ENCODE measurements at regions not wholly inside any gene's neighbourhood (a gene's known extent, or its start where the extent isn't known, plus 50 kb on each side); places are given as distances from the start of the nearest gene placed in this dataset.
"Not testable (repeated sequence)": the region's sequence is repeated elsewhere in the genome, so short reads cannot be mapped to it uniquely, and the experiment has no call there.

GRCh38 chrX:122115604-122116003, 1068.2 kb downstream of the GLUD2 start:
- no peak overlapping the region for H3K4me3 Mint-ChIP-seq
- no peaks in the 10 kb centered on the region for H3K36me3 Mint-ChIP-seq (ENCODE audit: low read depth)
- peaks cover 18% of the 10 kb centered on the region for H3K9me3 Mint-ChIP-seq
- H3K4me1 Mint-ChIP-seq (ENCODE audit: low read depth), result no peaks in the 10 kb centered on the region
- no peaks in the 10 kb centered on the region for H3K27me3 Mint-ChIP-seq
- intact Hi-C loops (cut with micrococcal nuclease), result no loop called here
- no peak overlapping the region for H3K27ac Mint-ChIP-seq

DNA sequence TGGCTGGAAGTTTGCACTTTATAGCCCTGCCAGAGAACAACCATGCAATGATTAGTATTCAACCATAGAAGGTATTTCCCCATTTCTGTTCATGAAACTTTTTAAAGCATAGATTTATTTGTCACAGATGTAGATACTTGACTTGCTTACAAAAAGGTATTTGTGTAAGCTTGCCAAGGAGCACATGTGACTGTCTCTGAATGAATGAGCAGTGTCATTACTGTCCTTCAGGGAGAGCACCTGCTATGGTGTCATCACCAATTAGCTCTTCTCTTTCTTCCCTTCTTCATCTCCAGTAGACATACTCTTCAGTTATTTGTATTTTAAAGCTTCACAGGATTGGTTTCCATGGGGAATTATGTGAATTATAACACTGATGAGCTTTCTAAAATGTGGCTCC, 1064.7 kb upstream of the GRIA3 start:
- no peak overlapping the region for H3K4me3 Mint-ChIP-seq
- no peaks in the 10 kb centered on the region for H3K27me3 Mint-ChIP-seq
- intact Hi-C loops (cut with micrococcal nuclease), result no loop called here
- peaks cover 1% of the 10 kb centered on the region for H3K9me3 Mint-ChIP-seq
- no peaks in the 10 kb centered on the region for H3K4me1 Mint-ChIP-seq (ENCODE audit: low read depth)
- H3K27ac Mint-ChIP-seq, result no peak overlapping the region
- H3K36me3 Mint-ChIP-seq (ENCODE audit: low read depth), result no peaks in the 10 kb centered on the region

- H3K4me3 Mint-ChIP-seq, result no peak overlapping the region
- no peaks in the 10 kb centered on the region for H3K4me1 Mint-ChIP-seq (ENCODE audit: low read depth)
- H3K9me3 Mint-ChIP-seq, result no peaks in the 10 kb centered on the region
- no peaks in the 10 kb centered on the region for H3K27me3 Mint-ChIP-seq
- no peak overlapping the region for H3K27ac Mint-ChIP-seq
- H3K36me3 Mint-ChIP-seq (ENCODE audit: low read depth), result no peaks in the 10 kb centered on the region
- intact Hi-C loops (cut with micrococcal nuclease), result no loop called here
These were observed 1061.8 kb upstream of the GRIA3 start for GRCh38 chrX:122122274-122122673.

- H3K27me3 Mint-ChIP-seq, result no peaks in the 10 kb centered on the region
- no peaks in the 10 kb centered on the region for H3K4me1 Mint-ChIP-seq (ENCODE audit: low read depth)
- H3K9me3 Mint-ChIP-seq, result peaks cover 14% of the 10 kb centered on the region
- intact Hi-C loops (cut with micrococcal nuclease), result no loop called here
- H3K27ac Mint-ChIP-seq, result no peak overlapping the region
- H3K4me3 Mint-ChIP-seq, result no peak overlapping the region
- H3K36me3 Mint-ChIP-seq (ENCODE audit: low read depth), result no peaks in the 10 kb centered on the region
These were observed 1050.6 kb upstream of the GRIA3 start for GRCh38 chrX:122133478-122133877.

DNA sequence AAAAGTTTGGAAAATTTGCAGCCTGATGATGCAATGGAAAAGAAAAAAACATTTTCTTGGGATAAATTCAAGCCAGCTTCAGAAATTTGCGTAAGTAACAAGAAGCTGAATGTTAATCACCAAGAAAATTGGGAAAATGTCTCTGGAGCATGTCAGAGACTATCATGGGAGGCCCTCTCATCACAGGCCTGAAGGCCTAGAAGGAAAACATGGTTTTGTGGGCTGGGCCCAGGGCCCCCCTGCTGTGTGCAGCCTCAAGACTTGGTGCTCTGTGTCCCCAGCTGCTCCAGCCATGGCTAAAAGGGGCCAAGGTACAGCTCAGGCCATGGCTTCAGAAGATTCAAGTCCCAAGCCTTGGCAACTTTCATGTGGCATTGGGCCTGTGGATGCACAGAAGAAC, 1049.8 kb upstream of the GRIA3 start:
- intact Hi-C loops (cut with micrococcal nuclease), result no loop called here
- Mint-ChIP-seq H3K9me3 (peaks cover 14% of the 10 kb centered on the region), H3K4me1 (ENCODE audit: low read depth) (no peaks in the 10 kb centered on the region), H3K27me3 (no peaks in the 10 kb centered on the region), H3K27ac (no peak overlapping the region), H3K4me3 (no peak overlapping the region), H3K36me3 (ENCODE audit: low read depth) (no peaks in the 10 kb centered on the region)

DNA sequence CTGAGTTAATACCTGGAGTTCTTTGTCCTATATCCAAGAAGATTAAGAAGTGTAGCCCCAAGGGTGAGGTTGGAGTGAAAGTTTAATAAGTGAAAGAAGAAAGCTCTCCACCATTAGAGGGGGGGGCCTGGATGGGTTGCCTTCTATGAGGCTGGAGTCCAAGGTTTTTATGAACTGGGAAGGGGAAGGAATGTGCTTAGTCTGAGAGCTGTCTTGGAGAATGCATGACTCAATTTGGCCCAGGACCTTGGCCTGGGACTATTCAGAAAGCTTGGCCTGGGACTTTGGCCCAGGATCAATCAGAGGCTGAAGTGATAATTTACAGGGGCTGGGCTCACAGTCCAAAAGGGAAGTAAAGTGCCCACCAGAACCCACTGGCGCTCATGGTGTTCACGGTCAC, 1049.0 kb upstream of the GRIA3 start:
- Mint-ChIP-seq H3K4me1 (ENCODE audit: low read depth) (no peaks in the 10 kb centered on the region), H3K27ac (no peak overlapping the region), H3K4me3 (no peak overlapping the region), H3K27me3 (no peaks in the 10 kb centered on the region), H3K9me3 (peaks cover 14% of the 10 kb centered on the region), H3K36me3 (ENCODE audit: low read depth) (no peaks in the 10 kb centered on the region)
- intact Hi-C loops (cut with micrococcal nuclease), result no loop called here

DNA sequence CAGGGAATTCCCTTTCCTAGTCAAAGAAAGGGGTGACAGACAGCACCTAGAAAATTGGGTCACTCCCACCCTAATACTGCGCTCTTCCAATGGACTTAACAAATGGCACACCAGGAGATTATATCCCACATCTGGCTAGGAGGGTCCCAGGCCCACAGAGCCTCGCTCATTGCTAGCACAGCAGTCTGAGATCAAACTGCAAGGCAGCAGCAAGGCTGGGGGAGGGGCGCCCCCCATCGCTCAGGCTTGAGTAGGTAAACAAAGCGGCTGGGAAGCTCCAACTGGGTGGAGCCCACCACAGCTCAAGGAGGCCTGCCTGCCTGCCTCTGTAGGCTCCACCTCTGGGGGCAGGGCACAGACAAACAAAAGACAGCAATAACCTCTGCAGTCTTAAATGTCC, 1043.9 kb upstream of the GRIA3 start:
- intact Hi-C loops (cut with micrococcal nuclease); H3K36me3 Mint-ChIP-seq (ENCODE audit: low read depth); H3K4me3 Mint-ChIP-seq; H3K27me3 Mint-ChIP-seq; H3K4me1 Mint-ChIP-seq (ENCODE audit: low read depth); H3K27ac Mint-ChIP-seq: not testable (repeated sequence)
- peaks cover 28% of the 10 kb centered on the region for H3K9me3 Mint-ChIP-seq

DNA sequence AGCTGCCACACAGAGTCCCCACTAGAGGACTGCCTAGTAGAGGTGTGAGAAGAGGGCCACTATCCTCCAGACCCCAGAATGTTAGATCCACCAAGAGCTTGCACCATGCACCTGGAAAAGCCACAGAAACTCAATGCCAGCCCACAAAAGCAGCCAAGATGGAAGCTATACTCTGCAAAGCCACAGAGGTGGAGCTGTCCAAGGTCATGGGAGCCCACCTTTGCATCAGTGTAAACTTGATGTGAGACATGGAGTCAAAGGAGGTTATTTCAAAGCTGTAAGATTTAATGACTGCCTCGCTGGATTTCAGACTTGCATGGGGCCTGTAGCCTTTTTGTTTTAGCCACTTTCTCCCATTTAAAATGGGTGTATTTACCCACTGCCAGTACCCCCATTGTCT, 1030.1 kb upstream of the GRIA3 start:
- Mint-ChIP-seq H3K27me3 (no peaks in the 10 kb centered on the region), H3K36me3 (ENCODE audit: low read depth) (no peaks in the 10 kb centered on the region), H3K4me3 (no peak overlapping the region), H3K27ac (no peak overlapping the region), H3K4me1 (ENCODE audit: low read depth) (no peaks in the 10 kb centered on the region), H3K9me3 (peaks cover 16% of the 10 kb centered on the region)
- intact Hi-C loops (cut with micrococcal nuclease), result no loop called here

DNA sequence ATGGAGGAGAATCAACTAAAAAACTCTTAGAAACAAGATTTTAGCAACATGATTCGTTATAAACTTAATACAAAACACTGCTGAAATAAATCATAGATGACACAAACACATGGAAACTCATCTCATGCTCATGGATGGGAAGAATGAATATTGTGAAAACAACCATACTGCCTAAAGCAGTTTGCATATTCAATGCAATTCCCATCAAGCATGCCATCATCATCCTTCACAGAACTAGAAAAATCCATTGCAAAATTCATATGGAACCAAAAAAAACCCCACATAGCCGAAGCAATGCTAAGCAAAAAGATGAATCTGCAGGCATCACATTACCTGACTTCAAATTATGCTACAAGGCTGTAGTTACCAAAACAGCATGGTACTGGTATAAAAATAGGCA, 1015.8 kb upstream of the GRIA3 start:
- Mint-ChIP-seq H3K4me3 (no peak overlapping the region), H3K4me1 (ENCODE audit: low read depth) (no peaks in the 10 kb centered on the region), H3K9me3 (no peaks in the 10 kb centered on the region), H3K27ac (no peak overlapping the region), H3K27me3 (no peaks in the 10 kb centered on the region), H3K36me3 (ENCODE audit: low read depth) (no peaks in the 10 kb centered on the region)
- intact Hi-C loops (cut with micrococcal nuclease), result no loop called here

DNA sequence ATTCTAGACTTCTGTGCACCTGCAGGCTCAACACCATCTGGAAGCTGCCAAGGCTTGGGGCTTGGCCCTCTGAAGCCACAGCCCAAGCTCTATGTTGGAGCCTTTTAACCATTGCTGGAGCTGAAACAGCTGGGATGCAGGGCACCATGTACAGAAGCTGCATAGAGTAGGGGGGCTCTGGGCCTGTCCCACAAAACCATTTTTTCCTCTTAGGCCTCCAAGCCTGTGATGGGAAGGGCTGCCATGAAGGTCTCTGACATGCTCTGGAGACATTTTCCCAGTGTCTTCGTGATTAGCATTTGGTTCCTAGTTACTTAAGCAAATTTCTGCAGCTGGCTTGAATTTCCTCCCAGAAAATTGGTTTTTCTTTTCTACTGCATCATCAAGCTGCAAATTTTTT, 999.3 kb upstream of the GRIA3 start:
- H3K4me3 Mint-ChIP-seq, result no peak overlapping the region
- H3K9me3 Mint-ChIP-seq, result peaks cover 23% of the 10 kb centered on the region
- H3K36me3 Mint-ChIP-seq (ENCODE audit: low read depth), result no peaks in the 10 kb centered on the region
- no peaks in the 10 kb centered on the region for H3K4me1 Mint-ChIP-seq (ENCODE audit: low read depth)
- H3K27me3 Mint-ChIP-seq, result no peaks in the 10 kb centered on the region
- no peak overlapping the region for H3K27ac Mint-ChIP-seq
- intact Hi-C loops (cut with micrococcal nuclease), result no loop called here

- no peak overlapping the region for H3K4me3 Mint-ChIP-seq
- H3K4me1 Mint-ChIP-seq (ENCODE audit: low read depth), result no peaks in the 10 kb centered on the region
- H3K27ac Mint-ChIP-seq, result no peak overlapping the region
- no peaks in the 10 kb centered on the region for H3K36me3 Mint-ChIP-seq (ENCODE audit: low read depth)
- no peaks in the 10 kb centered on the region for H3K27me3 Mint-ChIP-seq
- H3K9me3 Mint-ChIP-seq, result peaks cover 23% of the 10 kb centered on the region
- intact Hi-C loops (cut with micrococcal nuclease), result no loop called here
These were observed 996.9 kb upstream of the GRIA3 start for GRCh38 chrX:122187069-122187713.

GRCh38 chrX:122188751-122189150, 995.3 kb upstream of the GRIA3 start:
- Mint-ChIP-seq H3K27me3 (no peaks in the 10 kb centered on the region), H3K36me3 (ENCODE audit: low read depth) (no peaks in the 10 kb centered on the region)
- intact Hi-C loops (cut with micrococcal nuclease), result no loop called here

GRCh38 chrX:122196343-122196742, 987.7 kb upstream of the GRIA3 start:
- H3K4me1 Mint-ChIP-seq (ENCODE audit: low read depth), result no peaks in the 10 kb centered on the region
- no peaks in the 10 kb centered on the region for H3K36me3 Mint-ChIP-seq (ENCODE audit: low read depth)
- H3K4me3 Mint-ChIP-seq, result no peak overlapping the region
- no peaks in the 10 kb centered on the region for H3K27me3 Mint-ChIP-seq
- peaks cover 17% of the 10 kb centered on the region for H3K9me3 Mint-ChIP-seq
- intact Hi-C loops (cut with micrococcal nuclease), result no loop called here
- no peak overlapping the region for H3K27ac Mint-ChIP-seq

More at GRCh38 chrX:122188751-122189150, 995.3 kb upstream of the GRIA3 start:
- peaks cover 18% of the 10 kb centered on the region for H3K9me3 Mint-ChIP-seq
- H3K27ac Mint-ChIP-seq, result no peak overlapping the region
- no peak overlapping the region for H3K4me3 Mint-ChIP-seq
- H3K4me1 Mint-ChIP-seq (ENCODE audit: low read depth), result no peaks in the 10 kb centered on the region

- Mint-ChIP-seq H3K27ac (no peak overlapping the region), H3K36me3 (ENCODE audit: low read depth) (no peaks in the 10 kb centered on the region), H3K9me3 (no peaks in the 10 kb centered on the region), H3K4me3 (no peak overlapping the region), H3K4me1 (ENCODE audit: low read depth) (no peaks in the 10 kb centered on the region), H3K27me3 (no peaks in the 10 kb centered on the region)
- intact Hi-C loops (cut with micrococcal nuclease), result no loop called here
These were observed 980.7 kb upstream of the GRIA3 start for GRCh38 chrX:122203399-122203798.

DNA sequence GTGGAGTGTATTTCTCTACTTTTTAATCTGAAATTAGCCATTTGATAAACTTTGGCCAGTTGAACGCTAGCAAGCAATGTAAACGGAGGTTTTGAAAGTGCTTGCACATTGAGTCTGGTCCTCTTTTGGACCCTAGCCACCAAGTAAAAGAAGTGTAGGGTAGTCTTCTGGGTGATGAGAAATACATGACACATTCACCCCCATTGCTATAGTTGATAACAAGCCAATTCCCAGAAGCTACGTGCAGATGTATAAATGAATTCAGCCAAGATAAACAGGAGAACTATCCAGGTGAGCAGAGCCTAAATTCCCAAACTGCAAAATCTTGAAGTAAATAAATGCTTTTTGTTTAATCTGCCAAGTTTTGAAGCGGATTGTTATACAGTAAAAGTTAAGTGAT, 965.4 kb upstream of the GRIA3 start:
- Mint-ChIP-seq H3K27me3 (peaks cover 9% of the 10 kb centered on the region), H3K9me3 (peaks cover 11% of the 10 kb centered on the region), H3K4me1 (ENCODE audit: low read depth) (no peaks in the 10 kb centered on the region), H3K36me3 (ENCODE audit: low read depth) (no peaks in the 10 kb centered on the region), H3K4me3 (no peak overlapping the region), H3K27ac (no peak overlapping the region)
- intact Hi-C loops (cut with micrococcal nuclease), result no loop called here
